ENCODE measurements at regions not wholly inside any gene's neighbourhood (a gene's known extent, or its start where the extent isn't known, plus 50 kb on each side); places are given as distances from the start of the nearest gene placed in this dataset.

- no peak for DNase-seq
These were observed 142.5 kb upstream of the SPACA1 start for GRCh38 chr6:87905101-87905641.

DNA sequence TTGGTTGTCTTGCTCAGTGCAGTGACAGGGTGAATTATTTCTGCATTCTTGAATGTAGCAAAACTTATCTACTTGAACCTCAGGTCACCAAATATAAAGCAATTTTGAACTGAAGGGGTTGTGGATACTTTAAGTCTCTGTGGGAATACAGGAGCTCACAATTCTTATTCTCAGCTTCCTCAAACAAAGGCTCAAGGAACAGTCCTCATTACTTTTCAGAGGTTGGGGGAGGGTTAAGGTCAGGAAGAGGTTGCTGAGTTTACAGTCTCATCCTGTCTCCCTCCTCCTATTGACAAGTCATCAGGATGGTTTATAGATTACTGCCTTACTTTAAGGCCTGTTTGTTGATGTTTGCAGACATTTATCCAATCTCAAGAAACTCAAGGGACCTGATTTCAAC, 143.6 kb upstream of the SPACA1 start:
- DNase-seq = no peak

DNA sequence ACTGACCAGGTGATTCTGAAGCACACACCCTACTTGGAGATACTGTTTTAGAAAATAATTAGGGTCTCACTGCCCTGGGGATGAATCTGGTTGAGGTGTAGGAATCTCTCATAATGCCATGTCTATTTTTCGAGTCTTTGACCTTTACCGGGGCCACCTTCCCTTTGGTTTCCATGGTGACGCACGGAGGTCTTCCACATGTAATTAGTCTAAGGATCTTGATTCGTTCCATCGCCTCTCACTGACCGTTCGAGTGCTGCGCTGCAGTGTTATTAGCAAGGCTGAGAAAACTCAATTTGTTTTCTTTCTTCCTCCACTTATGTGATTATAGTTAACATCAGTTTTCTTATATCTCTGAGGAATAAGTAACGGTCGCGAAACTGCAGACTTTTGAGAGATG, 144.3 kb upstream of the SPACA1 start:
- no peak for DNase-seq

DNA sequence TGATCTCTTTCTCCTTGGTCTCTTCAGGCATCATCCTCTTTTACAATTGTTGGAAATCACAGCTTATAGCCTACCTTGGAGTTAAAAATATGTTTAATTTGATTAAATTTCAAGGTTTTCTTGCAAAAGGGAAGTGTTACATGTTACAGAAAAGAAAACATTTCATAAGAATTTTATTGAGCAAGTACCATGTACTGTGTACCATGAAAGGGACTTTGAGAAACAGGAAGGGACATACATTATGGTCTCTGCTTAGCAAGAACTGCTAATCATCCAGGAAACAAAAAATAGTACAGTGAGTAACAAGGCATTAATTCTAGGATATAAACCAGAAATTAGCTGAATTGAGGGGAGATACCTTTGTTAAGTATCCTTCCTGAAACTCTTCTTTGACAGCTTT, 145.3 kb upstream of the SPACA1 start:
- no peak for DNase-seq

GRCh38 chr6:87901613-87902012, 146.0 kb upstream of the SPACA1 start:
- DNase-seq = no peak

DNA sequence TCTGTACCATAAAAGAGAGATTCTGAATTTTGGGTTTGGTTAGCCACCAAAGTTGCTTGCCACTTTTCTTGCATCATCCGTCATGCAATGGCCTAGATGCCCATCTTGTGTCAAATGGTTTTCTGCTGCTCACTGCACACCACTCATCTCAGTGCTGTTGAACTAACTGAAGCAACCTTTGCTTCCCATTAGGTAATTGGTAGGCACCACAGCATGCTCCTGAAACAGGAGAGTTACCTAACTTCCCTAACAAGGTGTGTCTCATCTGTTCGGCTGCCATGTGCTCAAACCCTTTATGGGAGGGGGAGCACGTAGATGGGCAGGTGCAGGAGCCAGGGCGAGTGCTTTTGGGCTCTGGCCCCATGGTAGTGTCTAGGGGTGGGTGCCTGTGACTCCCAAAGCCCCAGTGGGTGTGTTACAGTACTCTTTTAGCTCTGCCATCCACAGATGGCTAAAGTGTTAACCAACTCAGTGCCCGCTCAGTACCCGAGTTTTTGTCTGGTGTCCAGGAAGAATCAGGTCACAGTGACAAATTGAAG, 147.4 kb upstream of the SPACA1 start:
- no peak for DNase-seq

- DNase-seq = no peak
These were observed 148.0 kb upstream of the SPACA1 start for GRCh38 chr6:87899499-87900147.

DNA sequence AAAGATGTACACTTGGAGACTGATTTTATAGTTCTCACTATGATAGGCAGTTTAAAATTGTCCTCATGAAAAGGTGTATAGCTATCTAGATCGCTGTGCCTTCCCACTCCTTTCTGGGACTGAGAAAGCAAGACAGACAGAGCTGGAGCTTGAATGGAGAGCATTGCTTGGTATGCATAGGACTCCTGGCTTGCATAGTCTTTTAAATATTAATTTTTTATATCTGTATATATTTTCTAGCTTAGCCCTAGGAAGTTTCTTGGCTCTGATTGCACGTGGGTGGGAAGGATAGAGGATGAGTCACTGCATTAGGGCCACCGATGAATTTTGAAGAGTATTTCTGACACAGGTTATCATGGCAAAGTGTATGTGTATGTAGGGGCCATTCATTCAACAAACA, 150.0 kb upstream of the SPACA1 start:
- no peak for DNase-seq

- no peak for DNase-seq
These were observed 150.6 kb upstream of the SPACA1 start for GRCh38 chr6:87897013-87897412.

DNA sequence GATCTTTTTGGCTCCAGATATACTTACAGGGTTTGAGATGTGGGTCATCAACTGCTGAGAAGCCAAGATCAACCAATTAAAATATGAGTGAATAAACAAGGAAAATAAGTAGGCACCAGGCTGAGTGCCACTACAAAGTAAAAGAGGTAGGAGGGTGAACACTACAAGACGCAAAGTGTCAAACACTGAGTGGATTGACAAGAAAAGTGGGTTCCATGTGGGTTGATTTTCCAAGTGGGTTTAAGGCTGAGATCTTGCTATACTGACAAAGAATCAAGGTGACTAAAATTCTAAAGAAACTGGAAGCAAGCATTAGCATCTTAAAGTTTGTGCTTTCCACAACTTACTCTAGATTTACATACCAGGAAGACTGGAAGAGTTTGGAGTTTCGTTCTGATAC, 160.4 kb upstream of the SPACA1 start:
- no peak for DNase-seq

DNA sequence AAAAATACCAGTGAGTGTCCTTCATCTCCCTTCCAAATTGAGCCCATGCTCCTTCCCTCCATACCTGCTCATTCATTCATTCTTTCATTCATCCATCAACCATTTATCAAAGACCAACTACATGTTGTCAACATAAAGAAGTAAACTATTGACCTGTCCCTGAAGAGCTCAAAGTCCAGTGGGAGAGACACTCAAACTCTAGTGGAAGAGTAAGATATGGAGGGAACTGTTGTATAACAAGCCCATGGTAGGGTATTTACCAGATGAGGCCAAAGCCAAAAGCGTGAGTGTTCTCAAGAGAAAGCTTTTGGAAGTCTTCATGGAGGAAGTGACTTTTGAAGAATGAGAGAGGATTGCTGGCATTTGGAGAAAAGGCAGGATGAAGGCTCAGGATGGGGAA, 163.4 kb upstream of the SPACA1 start:
- no peak for DNase-seq

- DNase-seq = no peak
These were observed 166.2 kb upstream of the SPACA1 start for GRCh38 chr6:87881342-87881895.

DNA sequence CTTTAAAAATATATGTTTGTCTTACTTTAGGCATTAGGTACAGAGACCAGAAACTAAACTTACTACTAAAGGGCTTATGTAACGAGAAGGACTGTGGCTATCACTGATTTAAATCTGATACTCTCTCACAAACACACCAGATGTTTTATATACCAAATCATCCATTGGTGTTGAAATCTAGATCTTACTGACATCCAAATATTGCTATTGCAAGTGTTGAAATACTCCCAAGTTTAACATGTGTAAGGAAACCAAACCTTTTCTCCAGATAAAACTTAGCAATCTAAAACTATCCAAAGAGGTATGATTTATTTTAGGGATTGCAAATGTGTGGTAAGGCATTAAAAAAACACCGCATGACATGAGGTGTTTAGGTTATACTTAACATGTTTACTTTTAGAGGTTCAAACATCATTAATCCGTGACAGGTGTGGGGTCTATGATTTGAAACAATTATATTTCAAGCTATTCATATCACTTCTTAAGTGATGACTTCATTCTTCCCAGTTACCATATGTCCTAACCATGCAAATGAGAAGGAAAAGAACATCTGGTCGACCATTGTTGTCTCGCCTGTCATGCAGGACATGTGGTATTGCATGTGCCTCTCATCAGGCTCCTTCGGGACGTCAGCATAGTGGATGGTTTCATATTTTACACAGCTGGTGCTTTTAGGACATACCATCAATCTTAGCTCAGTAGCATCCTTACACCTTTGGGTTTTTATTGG, 168.3 kb upstream of the SPACA1 start:
- peak; percentile 5 for DNase-seq

DNA sequence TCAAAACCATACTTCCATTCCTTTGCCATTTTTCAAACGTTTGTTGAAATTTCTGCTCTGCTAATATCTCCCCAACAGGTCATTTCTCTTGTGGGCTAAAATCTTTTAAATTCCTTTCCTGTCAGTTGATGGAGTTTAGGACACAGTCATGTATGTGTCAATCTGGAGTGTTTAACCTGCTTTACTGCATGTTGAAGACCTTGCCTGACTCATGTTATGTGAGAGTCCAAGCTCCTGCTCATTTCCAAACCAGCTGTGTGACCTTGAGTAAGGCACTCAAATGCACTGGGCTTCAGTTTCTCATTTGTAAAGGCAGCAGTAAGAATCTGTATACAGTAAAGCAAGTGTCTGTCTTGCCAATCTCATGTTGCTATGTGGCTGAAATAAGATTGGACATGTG, 171.9 kb upstream of the SPACA1 start:
- DNase-seq = no peak

DNA sequence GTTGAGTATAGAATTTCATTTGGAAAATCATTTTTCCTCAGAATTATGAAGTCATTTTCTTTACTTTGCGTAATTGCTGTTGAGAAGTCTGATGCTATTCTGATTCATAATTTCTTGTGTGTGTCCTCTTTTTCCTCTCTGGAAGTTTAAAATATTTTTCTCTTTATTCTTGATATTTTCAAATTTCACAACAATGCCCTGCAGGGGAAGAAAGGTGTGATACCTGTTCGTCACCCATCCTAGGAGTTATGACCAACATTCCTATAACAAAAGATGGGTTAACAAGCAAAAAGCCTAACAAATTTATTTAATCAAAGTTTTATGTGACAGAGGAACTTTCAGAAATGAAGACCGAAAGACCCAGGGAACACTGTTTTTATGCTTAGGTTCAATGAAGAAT, 171.5 kb upstream of the AKIRIN2 start:
- no peak for DNase-seq

DNA sequence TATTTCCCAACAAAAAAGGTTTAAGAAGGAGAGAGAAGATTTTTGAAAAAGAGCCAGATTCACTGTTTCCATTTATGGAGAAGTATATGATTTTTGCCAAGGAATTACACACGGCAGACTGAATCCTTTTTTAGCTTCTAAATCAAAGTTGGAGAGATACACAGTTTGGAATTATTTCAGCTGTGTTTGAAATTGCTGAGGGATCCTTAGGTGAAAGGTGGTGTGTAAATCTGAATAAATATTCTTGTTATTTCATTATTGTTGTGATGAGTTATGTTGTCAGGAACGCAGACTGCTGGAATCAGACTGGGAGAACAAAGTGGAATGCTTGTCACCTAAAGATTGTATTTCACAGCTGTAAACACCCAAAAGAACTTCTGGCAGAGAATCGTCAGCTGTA, 168.5 kb upstream of the AKIRIN2 start:
- peak; percentile 52 for DNase-seq

DNA sequence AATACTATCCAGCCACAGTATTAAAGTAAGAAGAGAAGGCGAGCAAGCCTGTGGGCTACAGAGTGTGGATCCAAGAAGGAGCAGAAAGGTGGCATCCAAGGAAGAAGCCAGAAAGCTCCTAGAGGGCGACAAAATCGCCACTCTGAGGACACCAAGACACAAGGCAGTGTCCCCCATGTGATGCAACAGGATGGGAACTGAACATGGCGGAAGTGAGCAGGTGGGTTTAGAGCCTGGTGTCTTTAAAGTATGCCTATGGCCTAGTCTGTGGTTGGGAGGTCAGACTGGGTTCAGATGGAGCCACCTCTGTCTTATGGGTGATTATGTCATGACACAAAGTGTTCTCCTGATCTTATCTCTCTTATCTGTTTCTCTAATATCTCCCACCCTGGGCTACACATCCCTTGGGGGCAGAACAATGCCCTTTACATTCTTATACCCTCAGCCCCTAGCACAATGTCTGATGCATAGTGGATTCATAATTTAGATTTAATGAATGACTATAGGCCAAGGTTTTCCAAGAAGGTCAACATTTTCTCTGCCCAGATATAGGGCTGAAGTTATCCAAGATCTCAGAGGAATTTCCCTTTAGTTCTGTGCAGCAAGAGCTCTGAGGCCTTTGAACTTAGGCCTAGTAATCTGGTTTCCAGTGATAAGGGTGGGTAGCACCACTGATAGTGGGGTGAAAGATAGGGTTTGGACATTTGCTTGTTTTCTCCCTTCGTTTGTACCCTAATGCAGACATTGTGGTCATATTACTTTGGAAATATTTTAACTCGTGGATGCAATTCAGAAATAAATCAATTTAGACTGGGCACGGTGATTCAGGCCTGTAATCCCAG, 167.3 kb upstream of the AKIRIN2 start:
- DNase-seq = no peak

DNA sequence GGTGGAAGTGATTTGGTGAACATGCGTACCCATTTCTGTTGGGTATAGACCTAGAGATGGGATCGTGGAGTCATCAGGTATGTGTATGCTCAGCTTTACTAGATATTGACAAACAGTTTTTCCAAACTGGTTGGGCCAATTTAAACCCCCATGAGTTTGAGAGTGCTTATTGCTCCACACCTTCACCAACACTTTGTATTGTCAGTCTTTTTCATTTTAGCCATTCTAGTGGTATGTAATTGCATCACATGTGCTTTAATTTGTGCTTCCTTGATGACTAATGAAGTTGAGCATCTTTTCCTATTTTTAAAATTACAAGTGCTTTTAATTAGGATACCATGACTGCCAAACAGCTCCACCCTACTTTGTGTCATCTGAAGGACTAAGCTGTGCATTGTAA, 158.9 kb upstream of the AKIRIN2 start:
- DNase-seq = no peak

GRCh38 chr6:87858440-87858839, 156.4 kb upstream of the AKIRIN2 start:
- DNase-seq = no peak

- DNase-seq = no peak
These were observed 149.8 kb upstream of the AKIRIN2 start for GRCh38 chr6:87851674-87852299.

DNA sequence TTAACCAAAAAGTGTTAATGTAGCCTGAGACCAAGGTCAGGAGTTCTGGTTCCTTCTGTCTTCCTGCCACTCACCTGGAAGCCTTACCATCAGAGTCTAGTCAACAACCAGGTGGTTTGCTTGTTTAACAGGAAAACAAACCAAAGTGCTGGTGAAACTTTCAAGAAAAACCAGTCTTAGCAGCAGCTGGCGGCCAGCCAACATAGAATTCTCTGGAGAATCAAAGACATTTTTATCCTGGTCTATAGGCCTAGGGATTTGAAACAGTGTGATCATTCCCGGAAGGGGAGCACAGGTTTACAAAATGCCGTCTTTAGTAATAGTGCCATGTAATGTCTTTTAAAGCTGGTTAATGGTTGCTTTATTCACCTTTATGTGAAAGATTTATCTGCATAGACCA, 146.6 kb upstream of the AKIRIN2 start:
- DNase-seq = no peak

DNA sequence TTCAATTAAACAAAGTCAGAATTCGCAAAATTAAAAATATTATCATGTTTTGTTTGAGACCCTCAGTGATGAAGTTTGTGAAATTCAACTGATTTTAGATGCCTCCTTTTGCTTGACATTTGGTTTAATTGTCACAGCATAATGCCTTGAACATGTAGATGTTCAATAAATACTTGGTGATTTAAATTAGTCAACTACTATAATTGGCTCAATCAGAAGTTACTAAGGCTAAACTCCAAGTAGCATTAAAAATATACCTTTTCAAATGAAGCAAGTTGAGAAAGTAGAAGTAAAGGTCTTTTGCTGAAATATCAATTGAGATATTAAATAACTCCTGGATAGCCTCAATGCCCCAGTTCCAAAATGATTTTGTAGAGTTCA, 145.8 kb upstream of the AKIRIN2 start:
- no peak for DNase-seq

Data from NCI-H446 treated with DMSO at 0.1 percent for 48 hours (cell line).